ENCODE measurements at regions not wholly inside any gene's neighbourhood (a gene's known extent, or its start where the extent isn't known, plus 50 kb on each side); places are given as distances from the start of the nearest gene placed in this dataset.

GRCh38 chr22:22082229-22082835 is 99.7 kb upstream of the TOP3B start:
- TF ChIP-seq MAX (IDR thresholded peaks at IDR 0.05; ENCODE audit: low read depth, low read length) = no peak
- no peak for TF ChIP-seq CTCF (IDR thresholded peaks at IDR 0.05; ENCODE audit: low read depth, low read length)
